ENCODE measurements at regions not wholly inside any gene's neighbourhood (a gene's known extent, or its start where the extent isn't known, plus 50 kb on each side); places are given as distances from the start of the nearest gene placed in this dataset.

- Mint-ChIP-seq H3K27me3 (ENCODE audit: unreplicated experiment) (no peaks in the 10 kb centered on the region), H3K9me3 (ENCODE audit: low read depth, unreplicated experiment) (no peaks in the 10 kb centered on the region), H3K27ac (ENCODE audit: unreplicated experiment) (peak overlapping the region; percentile 13), H3K4me1 (ENCODE audit: low read depth, unreplicated experiment) (peaks cover 21% of the 10 kb centered on the region), H3K4me3 (ENCODE audit: low read depth, unreplicated experiment) (no peak overlapping the region), H3K36me3 (ENCODE audit: insufficient read depth, unreplicated experiment) (peaks cover 5% of the 10 kb centered on the region)
- CTCF ChIA-PET = no interaction called here
- intact Hi-C loops (cut with micrococcal nuclease; ENCODE audit: unreplicated experiment) = no loop called here
- no TSS peak for BruUV-seq (replicated peaks)
- TF ChIP-seq CTCF (IDR thresholded peaks at IDR 0.05; ENCODE audit: unreplicated experiment) = no peak
- DNase-seq = no peak
Measured at GRCh38 chr6:22045261-22045912, 251.4 kb downstream of the PRL start.

- no TSS peak for BruUV-seq (replicated peaks)
- DNase-seq = no peak
- H3K36me3 Mint-ChIP-seq (ENCODE audit: insufficient read depth, unreplicated experiment) = no peaks in the 10 kb centered on the region
Measured at GRCh38 chr6:22049002-22049401, 247.8 kb downstream of the PRL start.

GRCh38 chr6:22053391-22053997 is 243.3 kb downstream of the PRL start:
- CTCF ChIA-PET = interaction anchor here (0.6 kb wide), 1 partner anchor 824 kb away, joined by 3 read pairs; no protein-coding TSS in a partner anchor
- intact Hi-C loops (cut with micrococcal nuclease; ENCODE audit: unreplicated experiment) = no loop called here
- Mint-ChIP-seq H3K4me3 (ENCODE audit: low read depth, unreplicated experiment) (no peak overlapping the region), H3K4me1 (ENCODE audit: low read depth, unreplicated experiment) (peaks cover 8% of the 10 kb centered on the region), H3K36me3 (ENCODE audit: insufficient read depth, unreplicated experiment) (no peaks in the 10 kb centered on the region), H3K27ac (ENCODE audit: unreplicated experiment) (no peak overlapping the region), H3K27me3 (ENCODE audit: unreplicated experiment) (no peaks in the 10 kb centered on the region), H3K9me3 (ENCODE audit: low read depth, unreplicated experiment) (peaks cover 2% of the 10 kb centered on the region)
- BruUV-seq (replicated peaks) = no TSS peak
- TF ChIP-seq CTCF (IDR thresholded peaks at IDR 0.05; ENCODE audit: unreplicated experiment) = no peak
- no peak for DNase-seq

More at GRCh38 chr6:22049002-22049401, 247.8 kb downstream of the PRL start:
- H3K4me1 Mint-ChIP-seq (ENCODE audit: low read depth, unreplicated experiment) = peaks cover 8% of the 10 kb centered on the region
- no peak overlapping the region for H3K4me3 Mint-ChIP-seq (ENCODE audit: low read depth, unreplicated experiment)
- TF ChIP-seq CTCF (IDR thresholded peaks at IDR 0.05; ENCODE audit: unreplicated experiment) = no peak
- no peaks in the 10 kb centered on the region for H3K27me3 Mint-ChIP-seq (ENCODE audit: unreplicated experiment)
- H3K9me3 Mint-ChIP-seq (ENCODE audit: low read depth, unreplicated experiment) = peaks cover 2% of the 10 kb centered on the region
- intact Hi-C loops (cut with micrococcal nuclease; ENCODE audit: unreplicated experiment) = no loop called here
- CTCF ChIA-PET = interaction anchor here (0.7 kb wide), 1 partner anchor 393 kb away, joined by 3 read pairs; no protein-coding TSS in a partner anchor
- no peak overlapping the region for H3K27ac Mint-ChIP-seq (ENCODE audit: unreplicated experiment)

- TF ChIP-seq CTCF (IDR thresholded peaks at IDR 0.05; ENCODE audit: unreplicated experiment) = no peak
- Mint-ChIP-seq H3K9me3 (ENCODE audit: low read depth, unreplicated experiment) (peaks cover 2% of the 10 kb centered on the region), H3K27me3 (ENCODE audit: unreplicated experiment) (no peaks in the 10 kb centered on the region), H3K36me3 (ENCODE audit: insufficient read depth, unreplicated experiment) (no peaks in the 10 kb centered on the region), H3K4me3 (ENCODE audit: low read depth, unreplicated experiment) (no peak overlapping the region), H3K27ac (ENCODE audit: unreplicated experiment) (no peak overlapping the region), H3K4me1 (ENCODE audit: low read depth, unreplicated experiment) (no peaks in the 10 kb centered on the region)
- CTCF ChIA-PET = no interaction called here
- no TSS peak for BruUV-seq (replicated peaks)
- DNase-seq = no peak
- intact Hi-C loops (cut with micrococcal nuclease; ENCODE audit: unreplicated experiment) = no loop called here
Measured at GRCh38 chr6:22056398-22056797, 240.4 kb downstream of the PRL start.

Measured in Calu3 (cell line).